ENCODE measurements at regions not wholly inside any gene's neighbourhood (a gene's known extent, or its start where the extent isn't known, plus 50 kb on each side); places are given as distances from the start of the nearest gene placed in this dataset.
"Not testable (repeated sequence)": the region's sequence is repeated elsewhere in the genome, so short reads cannot be mapped to it uniquely, and the experiment has no call there.

DNA sequence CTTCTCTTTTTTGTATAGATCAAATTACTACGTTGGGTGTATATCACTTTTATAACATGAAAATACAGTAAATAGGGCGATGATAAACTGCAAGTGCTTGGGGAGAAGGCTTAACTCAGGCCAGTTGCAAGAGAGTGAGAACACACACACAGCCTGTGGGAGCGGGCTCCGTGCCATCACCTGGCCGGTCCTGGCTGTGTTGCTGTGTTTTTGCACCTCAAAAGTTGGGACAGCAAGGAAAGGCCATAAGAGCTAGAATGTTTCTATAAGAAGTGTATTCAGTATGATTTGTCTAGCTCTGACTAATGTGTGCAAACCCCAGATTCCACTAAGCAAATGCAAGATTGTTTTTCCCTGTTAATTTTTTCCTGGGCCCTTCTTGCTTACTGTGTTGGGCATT is 1940.6 kb downstream of the FOXD4L5 start:
- H3K4me3 Mint-ChIP-seq; H3F3A ChIP-seq (ENCODE audit: low read depth); H4K20me1 ChIP-seq (ENCODE audit: low read depth); H3K36me3 Mint-ChIP-seq; H3K9me3 ChIP-seq (ENCODE audit: low read depth); DNase-seq (ENCODE audit: low spot score); H3K27me3 Mint-ChIP-seq (ENCODE audit: insufficient read depth, low read depth); H3K27ac Mint-ChIP-seq; H2AFZ ChIP-seq (replicated peaks); H3K9me3 Mint-ChIP-seq; H3K4me1 Mint-ChIP-seq; H3K9ac ChIP-seq; H3K4me2 ChIP-seq; H3K79me2 ChIP-seq (ENCODE audit: low read depth); H3K36me3 ChIP-seq; H3K4me3 ChIP-seq; H3K27ac ChIP-seq; H3K4me1 ChIP-seq: not testable (repeated sequence)
- peaks cover 16% of the 10 kb centered on the region for H3K27me3 ChIP-seq

DNA sequence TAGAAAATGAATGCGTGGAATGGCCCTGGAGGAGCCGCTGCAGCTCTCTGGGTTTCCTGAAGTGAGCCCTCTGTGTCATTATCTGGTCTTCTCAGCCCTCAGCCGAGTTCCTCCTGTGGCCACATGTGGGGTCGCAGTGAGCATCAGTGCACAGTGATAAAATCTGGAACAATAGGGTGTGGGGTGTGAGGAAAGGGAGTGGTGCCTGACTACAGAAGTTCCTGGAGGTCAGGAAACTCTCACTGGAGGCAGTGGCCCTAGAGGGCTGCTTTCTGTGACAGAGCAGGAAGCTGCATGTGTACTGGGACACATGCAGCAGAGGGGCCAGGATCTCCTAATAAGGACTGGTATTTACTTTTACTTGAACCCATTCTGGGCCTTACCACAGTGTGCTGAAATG is 1942.5 kb downstream of the FOXD4L5 start:
- not testable (repeated sequence) for H3K4me3 Mint-ChIP-seq; H3K27ac ChIP-seq; H3K79me2 ChIP-seq (ENCODE audit: low read depth); H3K4me2 ChIP-seq; H4K20me1 ChIP-seq (ENCODE audit: low read depth); H3K4me1 ChIP-seq; DNase-seq (ENCODE audit: low spot score); H3K36me3 Mint-ChIP-seq; H3K4me3 ChIP-seq; H3K9me3 ChIP-seq (ENCODE audit: low read depth); H3K36me3 ChIP-seq; H3K9ac ChIP-seq; H3K9me3 Mint-ChIP-seq; H3K27ac Mint-ChIP-seq; H3F3A ChIP-seq (ENCODE audit: low read depth); H3K27me3 Mint-ChIP-seq (ENCODE audit: insufficient read depth, low read depth); H2AFZ ChIP-seq (replicated peaks)
- peaks cover 12% of the 10 kb centered on the region for H3K4me1 Mint-ChIP-seq
- peaks cover 20% of the 10 kb centered on the region for H3K27me3 ChIP-seq

DNA sequence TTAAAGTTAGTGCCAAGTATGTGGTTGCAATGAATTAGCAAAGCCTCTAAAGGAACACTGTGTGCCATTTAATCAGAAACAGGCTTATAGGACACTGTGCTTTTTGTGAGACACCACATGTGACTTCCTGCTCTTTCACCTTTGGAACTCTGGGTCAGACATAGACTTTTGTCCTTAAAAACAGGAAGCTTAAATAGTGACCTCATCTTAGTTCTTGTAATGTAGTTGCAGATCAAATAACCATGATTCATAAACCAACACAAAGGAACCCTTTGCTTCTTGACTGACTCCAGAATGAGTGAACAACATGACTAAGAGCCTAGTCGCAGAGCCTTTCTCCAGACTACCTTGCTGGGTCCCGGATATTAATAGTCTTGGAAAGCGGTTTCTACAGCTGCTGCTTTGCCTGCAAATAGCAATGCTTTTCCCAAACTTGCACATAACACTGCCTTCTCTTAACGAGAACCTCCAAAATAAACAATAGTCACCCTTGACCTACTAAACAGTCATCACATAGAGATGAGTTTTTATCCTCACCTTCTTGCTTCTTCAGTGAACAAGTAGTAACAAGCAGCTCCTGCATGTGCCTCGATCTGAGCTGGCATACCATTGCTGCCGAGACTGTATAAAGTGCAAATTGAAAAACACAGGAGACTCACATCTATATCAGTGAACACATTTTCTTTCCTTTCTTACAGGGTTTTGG is 1947.0 kb downstream of the FOXD4L5 start:
- not testable (repeated sequence) for H3K36me3 Mint-ChIP-seq; H3K9me3 Mint-ChIP-seq; H3K36me3 ChIP-seq; H3K79me2 ChIP-seq (ENCODE audit: low read depth); H3K9ac ChIP-seq; H3K4me3 Mint-ChIP-seq; H3K4me1 ChIP-seq; H2AFZ ChIP-seq (replicated peaks); H3K27me3 Mint-ChIP-seq (ENCODE audit: insufficient read depth, low read depth); H4K20me1 ChIP-seq (ENCODE audit: low read depth); H3K4me2 ChIP-seq; DNase-seq (ENCODE audit: low spot score); H3F3A ChIP-seq (ENCODE audit: low read depth); H3K4me1 Mint-ChIP-seq; H3K4me3 ChIP-seq; H3K9me3 ChIP-seq (ENCODE audit: low read depth); H3K27ac ChIP-seq
- H3K27me3 ChIP-seq: peaks cover 11% of the 10 kb centered on the region
- H3K27ac Mint-ChIP-seq: peak overlapping the region; percentile 63

DNA sequence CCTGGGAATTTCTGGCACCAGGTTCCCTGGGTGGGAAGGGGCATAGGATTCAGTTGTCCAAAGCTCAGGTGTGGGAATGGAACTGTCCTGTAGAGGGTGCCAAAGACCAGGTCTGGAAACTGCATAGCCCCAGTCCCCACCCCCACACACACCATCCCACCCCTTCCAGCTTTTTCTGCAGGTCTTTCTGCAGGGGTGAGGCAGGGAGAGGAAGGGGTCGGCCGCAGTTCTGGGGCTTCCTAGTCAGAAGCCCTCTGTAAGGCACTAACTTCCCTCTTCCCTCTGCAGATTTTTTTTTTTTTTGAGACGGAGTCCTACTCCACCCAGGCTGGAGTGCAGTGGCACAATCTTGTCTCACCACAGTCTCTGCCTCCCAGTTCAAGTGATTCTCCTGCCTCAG is 1949.7 kb downstream of the FOXD4L5 start:
- not testable (repeated sequence) for H3K4me3 Mint-ChIP-seq; H4K20me1 ChIP-seq (ENCODE audit: low read depth); H3K9me3 Mint-ChIP-seq; H3K27ac ChIP-seq; H3K36me3 Mint-ChIP-seq; H3K4me1 Mint-ChIP-seq; H3K27me3 Mint-ChIP-seq (ENCODE audit: insufficient read depth, low read depth); DNase-seq (ENCODE audit: low spot score); H3K4me3 ChIP-seq; H3K9ac ChIP-seq; H3F3A ChIP-seq (ENCODE audit: low read depth); H3K9me3 ChIP-seq (ENCODE audit: low read depth); H2AFZ ChIP-seq (replicated peaks); H3K79me2 ChIP-seq (ENCODE audit: low read depth); H3K36me3 ChIP-seq; H3K27ac Mint-ChIP-seq; H3K4me2 ChIP-seq; H3K4me1 ChIP-seq
- peaks cover 11% of the 10 kb centered on the region for H3K27me3 ChIP-seq

DNA sequence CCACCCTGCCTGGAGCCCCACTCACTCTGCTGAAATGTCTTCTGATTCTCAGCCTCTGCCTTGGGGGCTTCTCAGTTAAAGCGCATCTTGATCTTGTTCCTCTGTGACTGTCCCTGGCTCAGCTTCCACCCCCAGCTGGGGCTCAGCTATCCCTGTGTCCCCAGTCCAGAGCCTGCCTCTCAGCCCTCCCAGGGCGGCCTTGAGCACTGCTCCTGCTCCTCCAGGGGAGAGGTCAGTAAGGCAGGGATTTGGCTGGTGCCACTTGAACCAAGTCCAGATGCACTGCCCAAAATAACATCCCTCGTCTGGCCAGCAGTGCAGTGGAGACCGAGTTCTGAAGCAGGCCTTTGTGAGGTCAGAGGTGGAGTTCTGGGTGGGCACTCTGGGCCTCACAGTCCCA is 1950.8 kb downstream of the FOXD4L5 start:
- H3K27ac ChIP-seq; H3K4me2 ChIP-seq; H3K4me1 Mint-ChIP-seq; H3K27me3 ChIP-seq; H3K9ac ChIP-seq; DNase-seq (ENCODE audit: low spot score); H3K4me1 ChIP-seq; H3K36me3 ChIP-seq; H3K79me2 ChIP-seq (ENCODE audit: low read depth); H3K36me3 Mint-ChIP-seq; H4K20me1 ChIP-seq (ENCODE audit: low read depth); H3K4me3 Mint-ChIP-seq; H3F3A ChIP-seq (ENCODE audit: low read depth); H3K4me3 ChIP-seq; H3K9me3 ChIP-seq (ENCODE audit: low read depth); H2AFZ ChIP-seq (replicated peaks); H3K9me3 Mint-ChIP-seq; H3K27me3 Mint-ChIP-seq (ENCODE audit: insufficient read depth, low read depth); H3K27ac Mint-ChIP-seq: not testable (repeated sequence)

DNA sequence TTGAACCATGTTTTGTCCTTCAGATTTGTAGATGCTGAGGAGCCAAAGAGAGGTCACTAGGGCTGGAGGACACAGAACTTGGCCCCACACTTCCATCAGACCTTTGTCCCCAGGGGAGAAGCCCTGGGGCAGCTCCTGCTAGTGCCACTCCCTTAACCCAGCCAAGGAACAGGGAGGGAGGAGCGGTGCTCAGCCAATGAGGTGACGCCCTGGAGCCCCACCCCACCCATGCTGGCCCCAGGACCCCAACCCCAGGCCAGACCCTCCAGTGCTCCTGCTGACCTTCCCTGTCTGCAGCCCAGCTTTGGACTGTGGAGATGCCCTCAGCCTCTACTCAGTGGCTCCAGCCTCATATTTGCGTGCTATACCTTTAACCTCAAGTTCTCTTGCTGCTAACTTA is 1951.9 kb downstream of the FOXD4L5 start:
- H3F3A ChIP-seq (ENCODE audit: low read depth); H3K4me3 ChIP-seq; H3K4me1 ChIP-seq; H3K9me3 ChIP-seq (ENCODE audit: low read depth); H3K4me2 ChIP-seq; H3K27ac ChIP-seq; H3K9me3 Mint-ChIP-seq; H3K4me3 Mint-ChIP-seq; H3K9ac ChIP-seq; H3K27ac Mint-ChIP-seq; H3K36me3 ChIP-seq; H2AFZ ChIP-seq (replicated peaks); H4K20me1 ChIP-seq (ENCODE audit: low read depth); H3K27me3 Mint-ChIP-seq (ENCODE audit: insufficient read depth, low read depth); DNase-seq (ENCODE audit: low spot score); H3K4me1 Mint-ChIP-seq; H3K36me3 Mint-ChIP-seq; H3K79me2 ChIP-seq (ENCODE audit: low read depth); H3K27me3 ChIP-seq: not testable (repeated sequence)

DNA sequence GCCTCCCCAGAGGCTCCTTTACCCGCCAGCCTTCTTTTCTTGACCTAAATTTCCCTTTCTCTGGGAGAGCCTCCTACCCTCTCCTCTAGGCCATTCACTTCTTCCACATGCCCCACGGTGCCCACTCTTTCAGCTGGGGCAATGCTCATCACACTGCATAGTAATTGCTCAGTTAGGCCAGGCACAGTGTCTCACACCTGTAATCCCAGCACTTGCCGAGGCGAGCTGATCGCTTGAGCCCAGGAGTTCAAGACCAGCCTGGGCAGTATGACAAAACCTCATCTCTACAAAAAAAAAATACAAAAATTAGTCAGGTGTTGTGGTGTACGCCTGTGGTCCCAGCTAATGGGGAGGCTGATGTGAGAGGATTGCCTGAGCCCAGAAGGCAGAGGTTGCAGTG is 1956.7 kb downstream of the FOXD4L5 start:
- H4K20me1 ChIP-seq (ENCODE audit: low read depth); H3K27ac ChIP-seq; DNase-seq (ENCODE audit: low spot score); H3K9me3 ChIP-seq (ENCODE audit: low read depth); H3K4me3 ChIP-seq; H3K79me2 ChIP-seq (ENCODE audit: low read depth); H2AFZ ChIP-seq (replicated peaks); H3K4me3 Mint-ChIP-seq; H3K9ac ChIP-seq; H3K27me3 ChIP-seq; H3F3A ChIP-seq (ENCODE audit: low read depth); H3K4me2 ChIP-seq; H3K36me3 ChIP-seq; H3K27ac Mint-ChIP-seq; H3K9me3 Mint-ChIP-seq; H3K4me1 ChIP-seq; H3K4me1 Mint-ChIP-seq; H3K36me3 Mint-ChIP-seq; H3K27me3 Mint-ChIP-seq (ENCODE audit: insufficient read depth, low read depth): not testable (repeated sequence)

DNA sequence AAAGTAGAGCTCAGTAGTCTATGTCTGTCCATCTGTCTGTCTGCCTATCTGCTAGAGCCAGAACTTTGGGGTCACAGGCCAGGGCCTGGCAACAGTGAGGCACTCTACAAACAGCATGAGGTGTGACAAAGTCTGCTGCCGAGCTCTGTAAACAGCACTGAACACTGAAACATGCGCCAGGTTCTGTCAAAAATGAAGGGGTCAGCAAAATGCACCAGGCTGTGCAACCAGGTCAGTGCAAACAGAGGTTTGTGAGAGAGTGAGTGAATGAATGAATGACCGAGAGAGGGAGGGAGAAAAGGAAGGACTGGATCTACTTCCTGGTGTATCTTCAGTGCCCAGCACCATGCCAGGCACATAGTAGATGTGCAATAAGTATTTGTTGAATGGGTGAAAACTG is 1957.8 kb downstream of the FOXD4L5 start:
- H3K4me1 ChIP-seq; DNase-seq (ENCODE audit: low spot score); H3F3A ChIP-seq (ENCODE audit: low read depth); H3K27me3 ChIP-seq; H3K36me3 Mint-ChIP-seq; H4K20me1 ChIP-seq (ENCODE audit: low read depth); H2AFZ ChIP-seq (replicated peaks); H3K9ac ChIP-seq; H3K9me3 Mint-ChIP-seq; H3K79me2 ChIP-seq (ENCODE audit: low read depth); H3K4me3 ChIP-seq; H3K4me2 ChIP-seq; H3K27ac ChIP-seq; H3K36me3 ChIP-seq; H3K9me3 ChIP-seq (ENCODE audit: low read depth); H3K4me3 Mint-ChIP-seq; H3K27me3 Mint-ChIP-seq (ENCODE audit: insufficient read depth, low read depth); H3K4me1 Mint-ChIP-seq; H3K27ac Mint-ChIP-seq: not testable (repeated sequence)

Data from neural progenitor cell (in vitro differentiated cells).